HUDEP-2 (cell line): ENCODE measurements at regions not wholly inside any gene's neighbourhood (a gene's known extent, or its start where the extent isn't known, plus 50 kb on each side); places are given as distances from the start of the nearest gene placed in this dataset.
"Not testable (repeated sequence)": the region's sequence is repeated elsewhere in the genome, so short reads cannot be mapped to it uniquely, and the experiment has no call there.

ENCODE experiments used
- DNase-seq, 76 experiments: peaks; one replicate each; lab custom pipeline; 2025; ENCODE audit not compliant: unreplicated experiment in 76 of 76; lab: John Stamatoyannopoulos, UW

GRCh38 chr7:17552952-17553351, 254.5 kb downstream of the AHR start:
- no peak for DNase-seq

- no peak for DNase-seq
Observed at GRCh38 chr7:17554341-17555015, 256.0 kb downstream of the AHR start.

- DNase-seq = no peak
Observed at GRCh38 chr7:17556247-17556956, 257.9 kb downstream of the AHR start.

- DNase-seq = no peak
Observed at GRCh38 chr7:17557251-17557671, 258.8 kb downstream of the AHR start.

- no peak for DNase-seq
Observed at GRCh38 chr7:17558135-17558534, 259.7 kb downstream of the AHR start.

- no peak for DNase-seq
Observed at GRCh38 chr7:17558558-17559332, 260.3 kb downstream of the AHR start.

- no peak for DNase-seq
Observed at GRCh38 chr7:17559388-17559787, 260.9 kb downstream of the AHR start.

GRCh38 chr7:17560516-17560915, 262.1 kb downstream of the AHR start:
- no peak for DNase-seq

GRCh38 chr7:17560966-17561365, 262.5 kb downstream of the AHR start:
- no peak for DNase-seq

- no peak for DNase-seq
Observed at GRCh38 chr7:17564678-17565212, 266.3 kb downstream of the AHR start.

- DNase-seq = no peak
Observed at GRCh38 chr7:17580141-17580540, 281.7 kb downstream of the AHR start.

- DNase-seq = no peak
Observed at GRCh38 chr7:17580856-17581255, 282.4 kb downstream of the AHR start.

GRCh38 chr7:17581301-17581700, 282.8 kb downstream of the AHR start:
- DNase-seq = no peak

- DNase-seq = not testable (repeated sequence)
Observed at GRCh38 chr7:17582696-17583095, 284.2 kb downstream of the AHR start.

GRCh38 chr7:17583786-17584185, 285.3 kb downstream of the AHR start:
- DNase-seq = no peak

GRCh38 chr7:17584822-17585221, 286.4 kb downstream of the AHR start:
- no peak for DNase-seq

GRCh38 chr7:17586711-17587110, 288.3 kb downstream of the AHR start:
- no peak for DNase-seq

- DNase-seq = no peak
Observed at GRCh38 chr7:17588730-17589129, 290.3 kb downstream of the AHR start.

- no peak for DNase-seq
Observed at GRCh38 chr7:17589671-17590070, 291.2 kb downstream of the AHR start.

- no peak for DNase-seq
Observed at GRCh38 chr7:17590221-17590620, 291.8 kb downstream of the AHR start.

- DNase-seq = no peak
Observed at GRCh38 chr7:17593819-17594419, 295.5 kb downstream of the AHR start.
